Smooth muscle cell (in vitro differentiated cells): ENCODE measurements at regions not wholly inside any gene's neighbourhood (a gene's known extent, or its start where the extent isn't known, plus 50 kb on each side); places are given as distances from the start of the nearest gene placed in this dataset.

Experiments
- DNase-seq: peaks from one replicate; lab custom pipeline; 2025; ENCODE audit not compliant: unreplicated experiment; lab: John Stamatoyannopoulos, UW
- H2AFZ ChIP-seq: fragments of 200-600 bp; sonication (generic); 2 replicates; pipeline ENCODE4 v1.6.0; 2016; ENCODE audit warnings: antibody characterized with exemption, low read depth, mild to moderate bottlenecking
- H3F3A ChIP-seq: fragments of 200-600 bp; sonication (generic); 2 replicates; pipeline ENCODE4 v1.6.0; 2017; ENCODE audit warnings: antibody characterized with exemption, low read depth
- H3K27ac ChIP-seq: fragments of 200-600 bp; sonication (generic); 2 replicates; pipeline ENCODE4 v1.5.1; 2016; ENCODE audit warnings: low read depth, mild to moderate bottlenecking
- H3K27me3 ChIP-seq: fragments of 200-600 bp; sonication (generic); 2 replicates; pipeline ENCODE4 v1.6.1; 2016; ENCODE audit warnings: low read depth, mild to moderate bottlenecking
- H3K36me3 ChIP-seq: fragments of 200-600 bp; sonication (generic); 2 replicates; pipeline ENCODE4 v1.5.1; 2016; ENCODE audit warnings: low read depth
- H3K4me1 ChIP-seq: fragments of 200-600 bp; sonication (generic); 2 replicates; pipeline ENCODE4 v1.5.1; 2016; ENCODE audit warnings: low read depth
- H3K4me2 ChIP-seq: fragments of 200-600 bp; sonication (generic); 2 replicates; pipeline ENCODE4 v1.6.0; 2016; ENCODE audit warnings: mild to moderate bottlenecking
- H3K4me3 ChIP-seq: fragments of 200-600 bp; sonication (generic); 2 replicates; pipeline ENCODE4 v1.5.1; 2016; ENCODE audit warnings: mild to moderate bottlenecking
- H3K79me2 ChIP-seq: fragments of 200-600 bp; sonication (generic); 2 replicates; pipeline ENCODE4 v1.6.0; 2016; ENCODE audit warnings: low read depth, mild to moderate bottlenecking
- H3K9ac ChIP-seq: fragments of 200-600 bp; sonication (generic); 2 replicates; pipeline ENCODE4 v1.6.0; 2016; ENCODE audit warnings: low read depth
- H3K9me3 ChIP-seq: fragments of 200-600 bp; sonication (generic); replicated peaks from 2 replicates; pipeline ENCODE4 v1.5.1; 2016; ENCODE audit warnings: low read depth
- H4K20me1 ChIP-seq: fragments of 200-600 bp; sonication (generic); 2 replicates; pipeline ENCODE4 v1.6.0; 2016; ENCODE audit warnings: low read depth
- CTCF ChIP-seq: fragments of 200-600 bp; sonication (generic); IDR thresholded peaks from 2 replicates; pipeline ENCODE4 v1.5.1; 2017; ENCODE audit warnings: borderline replicate concordance, mild to moderate bottlenecking, antibody characterized with exemption; ENCODE audit not compliant: insufficient read depth, poor library complexity, severe bottlenecking
- WGBS: methylation state at CpG from one replicate; pipeline ENCODE4 v1.1.7; 2016; ENCODE audit warnings: low lambda C conversion rate; 5-methylcytosine and 5-hydroxymethylcytosine counted together

DNA sequence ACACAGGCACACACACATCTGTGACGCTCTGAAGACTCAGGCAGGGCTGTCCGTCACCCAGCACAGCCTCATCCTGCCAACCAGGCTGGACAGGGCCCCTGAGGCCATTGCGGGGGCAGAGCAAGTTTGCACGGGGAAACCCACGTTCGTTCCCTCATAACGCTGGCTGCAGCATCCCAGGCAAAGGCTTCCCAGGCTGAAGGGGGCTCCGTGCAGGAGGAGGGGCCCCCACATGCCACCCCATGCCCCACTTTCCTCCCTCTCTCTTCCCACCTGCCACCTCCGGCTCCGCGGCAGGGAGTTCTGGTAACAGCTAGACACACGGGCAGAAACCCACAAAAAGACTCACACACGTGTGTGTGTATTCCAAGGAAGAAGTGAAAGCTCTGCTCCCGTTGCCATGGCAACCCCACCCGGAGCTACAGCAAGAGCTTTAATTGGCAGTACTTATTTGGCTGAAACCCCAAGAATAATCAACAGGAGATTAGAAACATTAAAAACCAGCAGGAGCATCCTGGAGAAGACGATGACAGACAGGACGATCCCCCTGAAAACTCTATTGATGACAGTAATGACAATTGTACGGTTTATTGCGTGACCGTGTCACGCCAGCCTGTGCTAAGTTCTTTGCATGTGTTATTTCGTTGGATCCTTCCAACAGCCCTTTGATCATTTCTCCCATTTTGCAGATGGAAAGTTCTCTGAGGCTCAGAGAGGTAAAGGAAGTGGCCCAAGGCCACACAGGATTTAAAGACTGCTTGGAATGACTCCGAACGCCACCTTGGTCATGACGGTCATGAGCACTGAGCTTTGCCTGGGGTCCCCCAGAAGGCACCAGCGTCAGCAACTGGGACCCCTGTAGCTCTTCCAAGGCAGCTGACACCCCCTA lies 247.1 kb downstream of the NPHP4 start:
- DNase-seq = no peak
- Histone ChIP-seq H3K27me3 (no peaks in the 10 kb centered on the region), H4K20me1 (no peaks in the 10 kb centered on the region), H3K36me3 (no peaks in the 10 kb centered on the region), H3F3A (no peaks in the 10 kb centered on the region), H2AFZ (no peak overlapping the region), H3K4me2 (no peak overlapping the region), H3K4me3 (no peak overlapping the region), H3K4me1 (no peaks in the 10 kb centered on the region), H3K79me2 (no peaks in the 10 kb centered on the region), H3K9ac (no peak overlapping the region), H3K9me3 (no peaks in the 10 kb centered on the region), H3K27ac (no peak overlapping the region)
- no peak for TF ChIP-seq CTCF
- 85% methylated on average over 22 of the region's 26 CpGs for WGBS

DNA sequence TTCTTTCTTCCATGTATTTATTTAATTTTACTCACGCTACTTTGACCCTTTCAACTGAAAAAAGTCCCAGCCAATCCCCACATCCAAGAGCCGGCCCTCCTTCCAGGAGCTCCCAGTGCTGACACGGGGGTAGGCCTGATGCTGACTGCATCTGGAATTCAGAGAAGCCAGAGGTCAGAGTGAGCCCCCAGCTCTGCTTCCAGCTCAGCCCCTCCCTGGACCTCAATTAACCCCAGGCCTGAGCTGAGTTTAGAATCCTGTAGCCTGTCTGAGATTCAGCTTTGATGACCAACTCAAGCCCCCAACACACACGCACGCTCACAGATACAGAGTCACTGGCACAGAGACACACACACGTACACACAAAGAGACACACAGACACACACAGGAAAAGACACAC lies 247.9 kb downstream of the NPHP4 start:
- Histone ChIP-seq H3K4me3 (no peak overlapping the region), H3K9me3 (no peaks in the 10 kb centered on the region), H3K27me3 (no peaks in the 10 kb centered on the region), H3K79me2 (no peaks in the 10 kb centered on the region), H3K4me1 (no peaks in the 10 kb centered on the region), H3K27ac (no peak overlapping the region), H3K4me2 (no peak overlapping the region), H3K36me3 (no peaks in the 10 kb centered on the region), H4K20me1 (no peaks in the 10 kb centered on the region), H3K9ac (no peak overlapping the region), H3F3A (no peaks in the 10 kb centered on the region), H2AFZ (no peak overlapping the region)
- no peak for DNase-seq
- WGBS = 83% methylated on average over 4 of the region's 6 CpGs
- no peak for TF ChIP-seq CTCF

DNA sequence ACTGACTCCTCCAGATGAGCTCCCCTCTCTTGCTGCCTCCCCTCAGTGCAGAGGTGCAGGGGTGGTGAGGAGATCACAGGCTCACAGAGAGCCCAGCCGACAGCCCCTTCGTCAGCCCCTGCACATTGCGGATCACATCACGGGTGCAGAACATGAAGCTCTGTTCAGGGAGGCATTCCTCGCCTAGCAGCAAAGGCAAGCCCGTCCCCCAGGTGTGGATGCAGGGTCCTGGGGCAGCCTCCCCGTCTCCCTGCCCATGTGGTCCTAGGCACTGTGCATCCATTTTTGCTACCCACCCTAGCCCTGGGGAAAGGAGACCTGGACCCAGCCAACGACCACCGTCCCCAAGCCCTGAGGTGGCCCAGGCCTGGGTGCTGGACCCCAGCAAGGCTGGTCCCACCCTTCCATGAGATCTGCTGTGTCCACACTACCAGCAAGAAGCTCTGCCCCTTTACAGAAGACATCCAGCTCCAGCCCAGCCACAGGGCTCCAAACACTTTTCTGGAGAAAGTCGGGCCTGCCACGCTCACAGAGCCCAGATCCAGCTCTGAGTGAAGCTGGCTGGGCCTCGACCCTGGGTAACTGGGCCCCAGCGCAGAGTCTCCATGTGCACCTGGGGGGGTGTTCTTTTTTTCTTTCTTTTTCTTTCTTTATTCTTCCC lies 248.7 kb downstream of the NPHP4 start:
- Histone ChIP-seq H4K20me1 (no peaks in the 10 kb centered on the region), H3F3A (no peaks in the 10 kb centered on the region), H3K4me3 (no peak overlapping the region), H3K9ac (no peak overlapping the region), H3K27me3 (no peaks in the 10 kb centered on the region), H3K9me3 (no peaks in the 10 kb centered on the region), H3K79me2 (no peaks in the 10 kb centered on the region), H3K4me1 (no peaks in the 10 kb centered on the region), H3K36me3 (no peaks in the 10 kb centered on the region), H3K27ac (no peak overlapping the region), H2AFZ (no peak overlapping the region), H3K4me2 (no peak overlapping the region)
- DNase-seq = no peak
- TF ChIP-seq CTCF = no peak
- WGBS = 92% methylated on average over 13 of the region's 13 CpGs
